ENCODE measurements at regions not wholly inside any gene's neighbourhood (a gene's known extent, or its start where the extent isn't known, plus 50 kb on each side); places are given as distances from the start of the nearest gene placed in this dataset.
A peak's percentile ranks its signal among the peaks of the same experiment; 100 is the strongest.

DNA sequence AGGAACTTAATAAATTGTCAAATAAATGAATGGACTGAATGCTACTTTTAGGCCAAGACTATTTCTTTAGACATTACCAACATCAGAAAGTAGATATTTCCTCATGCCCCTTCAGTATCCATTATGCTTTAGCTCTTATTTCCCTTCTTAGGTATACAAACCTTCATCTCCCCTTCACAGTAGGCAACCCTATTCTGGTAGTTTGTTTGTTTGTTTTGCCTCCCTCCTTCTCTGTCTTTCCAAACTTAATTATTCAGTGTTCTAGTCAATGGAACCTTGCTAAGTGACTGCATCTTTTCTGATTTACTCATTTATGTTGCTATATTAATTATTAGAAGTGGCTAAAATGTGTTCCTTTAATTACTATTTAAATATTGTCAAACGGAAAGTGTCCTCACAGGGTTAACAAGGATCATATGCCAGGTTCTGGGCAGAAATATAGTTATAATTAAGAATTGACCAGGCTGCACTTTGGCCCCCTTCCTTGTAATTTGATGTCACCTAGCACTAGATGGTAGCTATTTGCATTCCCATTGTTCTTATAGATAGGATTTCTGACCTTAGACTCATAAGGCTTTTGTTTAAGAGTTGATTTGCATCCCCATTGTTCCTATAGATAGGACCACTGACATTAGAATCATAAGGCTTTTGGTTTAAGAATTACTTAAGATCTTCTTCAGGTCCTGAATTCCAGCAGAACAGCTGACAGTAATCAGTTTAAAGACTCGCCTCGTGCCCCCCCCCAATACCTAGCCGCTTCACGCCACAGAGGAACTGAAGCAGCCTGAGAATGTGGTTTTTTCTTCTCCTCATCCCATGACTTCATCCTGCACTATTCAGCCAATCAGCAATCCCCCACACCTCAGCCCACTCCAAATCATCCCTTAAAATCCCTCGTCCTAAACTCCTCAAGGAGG is 84.4 kb upstream of the NUDT12 start:
- Histone ChIP-seq H3K4me1 (ENCODE audit: insufficient read depth, low read length) (peaks cover 9% of the 10 kb centered on the region), H2BK120ac (ENCODE audit: low read depth, low read length, poor library complexity, severe bottlenecking) (no peak overlapping the region), H3K18ac (ENCODE audit: insufficient read length, low read depth, low read length) (no peak overlapping the region), H3K14ac (ENCODE audit: insufficient read depth, low read length) (no peak overlapping the region), H2AFZ (ENCODE audit: low read length) (no peak overlapping the region), H3K79me2 (ENCODE audit: insufficient read depth, low read length) (no peaks in the 10 kb centered on the region), H3K56ac (ENCODE audit: insufficient read length, low read depth, low read length) (no peak overlapping the region), H3K4me2 (ENCODE audit: insufficient read depth, insufficient read length, low read length) (peak overlapping the region; percentile 2), H2BK20ac (ENCODE audit: low read depth, low read length, poor library complexity, severe bottlenecking) (no peak overlapping the region), H3K9me3 (ENCODE audit: control insufficient read depth, low read depth, low read length) (no peaks in the 10 kb centered on the region), H4K5ac (ENCODE audit: insufficient read length, low read depth, low read length) (no peak overlapping the region), H2AK5ac (ENCODE audit: insufficient read length, low read length) (no peak overlapping the region), H3K79me1 (ENCODE audit: insufficient read depth, low read depth, low read length, poor library complexity, severe bottlenecking) (no peaks in the 10 kb centered on the region), H3T11ph (ENCODE audit: low read length) (no peak overlapping the region), H3K27ac (ENCODE audit: insufficient read length, low read depth, low read length) (peak overlapping the region; percentile 76), H3K23me2 (ENCODE audit: insufficient read length, low read depth, low read length, poor library complexity, severe bottlenecking) (no peaks in the 10 kb centered on the region), H2BK5ac (ENCODE audit: insufficient read length, low read length) (no peak overlapping the region), H4K8ac (replicated peaks; ENCODE audit: insufficient read length, low read depth, low read length) (no peak overlapping the region), H3K9ac (ENCODE audit: extremely low read depth, insufficient read length, low read length) (no peak overlapping the region), H2BK12ac (ENCODE audit: insufficient read length, low read depth, low read length) (no peak overlapping the region), H2BK15ac (ENCODE audit: low read depth, low read length) (no peak overlapping the region), H3K4ac (ENCODE audit: low read depth, low read length) (no peak overlapping the region), H3K23ac (ENCODE audit: insufficient read length, low read depth, low read length) (no peak overlapping the region), H4K91ac (ENCODE audit: insufficient read length, low read depth, low read length) (no peak overlapping the region), H3K27me3 (ENCODE audit: insufficient read depth, low read length) (no peaks in the 10 kb centered on the region), H4K20me1 (ENCODE audit: control insufficient read depth, insufficient read depth, insufficient read length) (no peaks in the 10 kb centered on the region)
- Mint-ChIP-seq H3K4me1 (peaks cover 42 to 50% of the 10 kb centered on the region in 2 experiments), H3K4me3 (peak overlapping the region; percentile 7 to 13; a peak in 2 of 5 replicates), H3K36me3 (ENCODE audit: insufficient read depth in 1 of 3, low read depth in 3 of 3) (peaks cover 0 to 2% (median under 1%) of the 10 kb centered on the region in 3 experiments; a peak in 3 of 7 replicates), H3K27ac (peak overlapping the region; percentile 87 to 94 (median 90)), H3K9me3 (0 out of 5 replicates have a peak, but pooled peaks cover under 1 to 1% of the 10 kb centered on the region in 2 experiments), H3K27me3 (ENCODE audit: low read depth) (no peaks in the 10 kb centered on the region)
- TF ChIP-seq, protein P1, sequence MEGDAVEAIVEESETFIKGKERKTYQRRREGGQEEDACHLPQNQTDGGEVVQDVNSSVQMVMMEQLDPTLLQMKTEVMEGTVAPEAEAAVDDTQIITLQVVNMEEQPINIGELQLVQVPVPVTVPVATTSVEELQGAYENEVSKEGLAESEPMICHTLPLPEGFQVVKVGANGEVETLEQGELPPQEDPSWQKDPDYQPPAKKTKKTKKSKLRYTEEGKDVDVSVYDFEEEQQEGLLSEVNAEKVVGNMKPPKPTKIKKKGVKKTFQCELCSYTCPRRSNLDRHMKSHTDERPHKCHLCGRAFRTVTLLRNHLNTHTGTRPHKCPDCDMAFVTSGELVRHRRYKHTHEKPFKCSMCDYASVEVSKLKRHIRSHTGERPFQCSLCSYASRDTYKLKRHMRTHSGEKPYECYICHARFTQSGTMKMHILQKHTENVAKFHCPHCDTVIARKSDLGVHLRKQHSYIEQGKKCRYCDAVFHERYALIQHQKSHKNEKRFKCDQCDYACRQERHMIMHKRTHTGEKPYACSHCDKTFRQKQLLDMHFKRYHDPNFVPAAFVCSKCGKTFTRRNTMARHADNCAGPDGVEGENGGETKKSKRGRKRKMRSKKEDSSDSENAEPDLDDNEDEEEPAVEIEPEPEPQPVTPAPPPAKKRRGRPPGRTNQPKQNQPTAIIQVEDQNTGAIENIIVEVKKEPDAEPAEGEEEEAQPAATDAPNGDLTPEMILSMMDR (conservative IDR thresholded peaks at IDR 0.05): no peak
- peak; percentile 62 for DNase-seq
- WGBS (ENCODE audit: extremely low coverage, insufficient read length, low lambda C conversion rate): no CpG with 5 or more reads among the region's 6 CpGs
